ENCODE measurements at regions not wholly inside any gene's neighbourhood (a gene's known extent, or its start where the extent isn't known, plus 50 kb on each side); places are given as distances from the start of the nearest gene placed in this dataset.
"Not testable (repeated sequence)": the region's sequence is repeated elsewhere in the genome, so short reads cannot be mapped to it uniquely, and the experiment has no call there.

- H3K36me3 ChIP-seq (ENCODE audit: insufficient read depth, low read length); H3K27ac ChIP-seq (ENCODE audit: low read depth, low read length); H3K27me3 ChIP-seq (ENCODE audit: insufficient read depth, low read length); H3K9me3 Mint-ChIP-seq (ENCODE audit: unreplicated experiment); H3K36me3 Mint-ChIP-seq (ENCODE audit: low read depth, unreplicated experiment); H3K79me2 ChIP-seq (ENCODE audit: insufficient read depth, low read length); H3K4me1 Mint-ChIP-seq (ENCODE audit: low read depth, unreplicated experiment); H3K4me3 Mint-ChIP-seq (ENCODE audit: unreplicated experiment); H3K27me3 Mint-ChIP-seq (ENCODE audit: low read depth, unreplicated experiment); H3K4me2 ChIP-seq (ENCODE audit: low read length); FAIRE-seq; H3K9ac ChIP-seq (ENCODE audit: low read length); H2AFZ ChIP-seq (ENCODE audit: low read depth, low read length); H3K9me3 ChIP-seq (ENCODE audit: insufficient read depth, low read depth, low read length); H4K20me1 ChIP-seq (ENCODE audit: insufficient read depth, low read length); H3K27ac Mint-ChIP-seq (ENCODE audit: unreplicated experiment); H3K4me1 ChIP-seq (ENCODE audit: insufficient read depth, low read length); H3K4me3 ChIP-seq (ENCODE audit: insufficient read depth, low read depth, low read length); DNase-seq (ENCODE audit: low read depth): not testable (repeated sequence)
These were observed 2327.3 kb upstream of the TPTE start for GRCh38 chr21:8194042-8194441.

- H3K27me3 Mint-ChIP-seq (ENCODE audit: low read depth, unreplicated experiment); FAIRE-seq: not testable (repeated sequence)
These were observed 2323.9 kb upstream of the TPTE start for GRCh38 chr21:8197377-8198027.

GRCh38 chr21:8205094-8205891, 2316.1 kb upstream of the TPTE start:
- not testable (repeated sequence) for DNase-seq (ENCODE audit: low read depth); H4K20me1 ChIP-seq (ENCODE audit: insufficient read depth, low read length); H3K9me3 Mint-ChIP-seq (ENCODE audit: unreplicated experiment); H3K9me3 ChIP-seq (ENCODE audit: insufficient read depth, low read depth, low read length); H3K4me3 Mint-ChIP-seq (ENCODE audit: unreplicated experiment); H3K4me3 ChIP-seq (ENCODE audit: insufficient read depth, low read depth, low read length); FAIRE-seq; H3K4me2 ChIP-seq (ENCODE audit: low read length); H3K4me1 Mint-ChIP-seq (ENCODE audit: low read depth, unreplicated experiment); H3K27ac Mint-ChIP-seq (ENCODE audit: unreplicated experiment); H3K27me3 Mint-ChIP-seq (ENCODE audit: low read depth, unreplicated experiment); H3K36me3 ChIP-seq (ENCODE audit: insufficient read depth, low read length); H3K9ac ChIP-seq (ENCODE audit: low read length); H2AFZ ChIP-seq (ENCODE audit: low read depth, low read length); H3K79me2 ChIP-seq (ENCODE audit: insufficient read depth, low read length); H3K27me3 ChIP-seq (ENCODE audit: insufficient read depth, low read length); H3K4me1 ChIP-seq (ENCODE audit: insufficient read depth, low read length); H3K27ac ChIP-seq (ENCODE audit: low read depth, low read length); H3K36me3 Mint-ChIP-seq (ENCODE audit: low read depth, unreplicated experiment)

More at GRCh38 chr21:8197377-8198027, 2323.9 kb upstream of the TPTE start:
- not testable (repeated sequence) for H3K4me3 Mint-ChIP-seq (ENCODE audit: unreplicated experiment); H3K9ac ChIP-seq (ENCODE audit: low read length); H3K27me3 ChIP-seq (ENCODE audit: insufficient read depth, low read length); H3K36me3 Mint-ChIP-seq (ENCODE audit: low read depth, unreplicated experiment); H3K9me3 ChIP-seq (ENCODE audit: insufficient read depth, low read depth, low read length); H3K9me3 Mint-ChIP-seq (ENCODE audit: unreplicated experiment); H4K20me1 ChIP-seq (ENCODE audit: insufficient read depth, low read length); H3K27ac ChIP-seq (ENCODE audit: low read depth, low read length); H3K79me2 ChIP-seq (ENCODE audit: insufficient read depth, low read length); DNase-seq (ENCODE audit: low read depth); H3K4me1 Mint-ChIP-seq (ENCODE audit: low read depth, unreplicated experiment); H3K4me2 ChIP-seq (ENCODE audit: low read length); H3K4me3 ChIP-seq (ENCODE audit: insufficient read depth, low read depth, low read length); H3K36me3 ChIP-seq (ENCODE audit: insufficient read depth, low read length); H3K4me1 ChIP-seq (ENCODE audit: insufficient read depth, low read length); H3K27ac Mint-ChIP-seq (ENCODE audit: unreplicated experiment); H2AFZ ChIP-seq (ENCODE audit: low read depth, low read length)

- not testable (repeated sequence) for H3K4me3 ChIP-seq (ENCODE audit: insufficient read depth, low read depth, low read length); H3K4me3 Mint-ChIP-seq (ENCODE audit: unreplicated experiment); H4K20me1 ChIP-seq (ENCODE audit: insufficient read depth, low read length); H3K4me2 ChIP-seq (ENCODE audit: low read length); H3K27me3 ChIP-seq (ENCODE audit: insufficient read depth, low read length); H3K27me3 Mint-ChIP-seq (ENCODE audit: low read depth, unreplicated experiment); H3K9ac ChIP-seq (ENCODE audit: low read length); H3K27ac ChIP-seq (ENCODE audit: low read depth, low read length); H3K36me3 Mint-ChIP-seq (ENCODE audit: low read depth, unreplicated experiment); DNase-seq (ENCODE audit: low read depth); H3K9me3 Mint-ChIP-seq (ENCODE audit: unreplicated experiment); H3K9me3 ChIP-seq (ENCODE audit: insufficient read depth, low read depth, low read length); H2AFZ ChIP-seq (ENCODE audit: low read depth, low read length); H3K36me3 ChIP-seq (ENCODE audit: insufficient read depth, low read length); FAIRE-seq; H3K4me1 ChIP-seq (ENCODE audit: insufficient read depth, low read length); H3K4me1 Mint-ChIP-seq (ENCODE audit: low read depth, unreplicated experiment); H3K27ac Mint-ChIP-seq (ENCODE audit: unreplicated experiment); H3K79me2 ChIP-seq (ENCODE audit: insufficient read depth, low read length)
These were observed 2315.5 kb upstream of the TPTE start for GRCh38 chr21:8205892-8206188.

- not testable (repeated sequence) for H3K27ac Mint-ChIP-seq (ENCODE audit: unreplicated experiment); H3K79me2 ChIP-seq (ENCODE audit: insufficient read depth, low read length); H3K4me3 Mint-ChIP-seq (ENCODE audit: unreplicated experiment); H3K9me3 ChIP-seq (ENCODE audit: insufficient read depth, low read depth, low read length); H3K4me1 Mint-ChIP-seq (ENCODE audit: low read depth, unreplicated experiment); FAIRE-seq; H3K36me3 ChIP-seq (ENCODE audit: insufficient read depth, low read length); H3K4me1 ChIP-seq (ENCODE audit: insufficient read depth, low read length); H3K9ac ChIP-seq (ENCODE audit: low read length); H3K9me3 Mint-ChIP-seq (ENCODE audit: unreplicated experiment); H3K36me3 Mint-ChIP-seq (ENCODE audit: low read depth, unreplicated experiment); H3K4me2 ChIP-seq (ENCODE audit: low read length); DNase-seq (ENCODE audit: low read depth); H3K27me3 ChIP-seq (ENCODE audit: insufficient read depth, low read length); H4K20me1 ChIP-seq (ENCODE audit: insufficient read depth, low read length); H3K27ac ChIP-seq (ENCODE audit: low read depth, low read length); H2AFZ ChIP-seq (ENCODE audit: low read depth, low read length); H3K4me3 ChIP-seq (ENCODE audit: insufficient read depth, low read depth, low read length); H3K27me3 Mint-ChIP-seq (ENCODE audit: low read depth, unreplicated experiment)
These were observed 2308.3 kb upstream of the TPTE start for GRCh38 chr21:8212986-8213550.

- H3K27me3 ChIP-seq (ENCODE audit: insufficient read depth, low read length); H3K27me3 Mint-ChIP-seq (ENCODE audit: low read depth, unreplicated experiment); FAIRE-seq; H4K20me1 ChIP-seq (ENCODE audit: insufficient read depth, low read length); H3K4me3 ChIP-seq (ENCODE audit: insufficient read depth, low read depth, low read length); H3K27ac ChIP-seq (ENCODE audit: low read depth, low read length); H3K4me1 Mint-ChIP-seq (ENCODE audit: low read depth, unreplicated experiment); H3K9me3 ChIP-seq (ENCODE audit: insufficient read depth, low read depth, low read length); H3K9ac ChIP-seq (ENCODE audit: low read length); H3K4me3 Mint-ChIP-seq (ENCODE audit: unreplicated experiment); H3K4me2 ChIP-seq (ENCODE audit: low read length); DNase-seq (ENCODE audit: low read depth); H3K36me3 Mint-ChIP-seq (ENCODE audit: low read depth, unreplicated experiment); H3K27ac Mint-ChIP-seq (ENCODE audit: unreplicated experiment); H3K36me3 ChIP-seq (ENCODE audit: insufficient read depth, low read length); H3K79me2 ChIP-seq (ENCODE audit: insufficient read depth, low read length); H3K4me1 ChIP-seq (ENCODE audit: insufficient read depth, low read length); H3K9me3 Mint-ChIP-seq (ENCODE audit: unreplicated experiment); H2AFZ ChIP-seq (ENCODE audit: low read depth, low read length): not testable (repeated sequence)
These were observed 2306.8 kb upstream of the TPTE start for GRCh38 chr21:8214539-8214938.
